Prostate gland (tissue), 2 donors: ENCODE measurements at regions not wholly inside any gene's neighbourhood (a gene's known extent, or its start where the extent isn't known, plus 50 kb on each side); places are given as distances from the start of the nearest gene placed in this dataset.

ENCODE experiments used
- DNase-seq: peaks from one replicate; pipeline ENCODE4 v3.0.0-alpha.2; 2019; ENCODE audit warnings: low spot score
- H3K27ac ChIP-seq, 2 donors: fragments of 200-600 bp; sonication (generic); 2 replicates each; pipeline ENCODE4 v1.5.1; 2017 to 2019
- H3K27me3 ChIP-seq: fragments of 200-600 bp; sonication (generic); replicated peaks from 2 replicates; pipeline ENCODE4 v1.5.1; 2019; ENCODE audit not compliant: insufficient read depth
- H3K36me3 ChIP-seq, 2 donors: fragments of 200-600 bp; sonication (generic); 1 replicate in 1 of 2; 2 replicates in 1 of 2; pipeline versions ENCODE4 v1.5.1 to v1.8.1; 2017 to 2019
- H3K4me1 ChIP-seq: fragments of 200-600 bp; sonication (generic); replicated peaks from 2 replicates; pipeline ENCODE4 v1.5.1; 2019
- H3K4me3 ChIP-seq, 2 donors: fragments of 200-600 bp; sonication (generic); 2 replicates each; pipeline ENCODE4 v1.5.1; 2017 to 2019
- H3K9me3 ChIP-seq: fragments of 200-600 bp; sonication (generic); 2 replicates; pipeline ENCODE4 v1.5.1; 2017
- POLR2A ChIP-seq: fragments of 450-650 bp; IDR thresholded peaks from one replicate; pipeline ENCODE4 v1.6.1; 2016; ENCODE audit warnings: antibody characterized with exemption, mild to moderate bottlenecking
- POLR2AphosphoS5 ChIP-seq: sonication (generic); formaldehyde crosslinking; IDR thresholded peaks from one replicate; pipeline ENCODE4 v1.6.1; 2017; ENCODE audit warnings: antibody characterized with exemption
- WGBS: methylation state at CpG from one replicate; pipeline ENCODE4 v1.1.5; 2018; 5-methylcytosine and 5-hydroxymethylcytosine counted together
- intact Hi-C: fragments of 100-400 bp; cut with DNase I; formaldehyde crosslinking; loops from one replicate; pipeline ENCODE4 v1.14.2; 2022
- TF ChIP-seq, protein P1 (sequence below), 4 experiments: fragments of 200-600 bp in 2 of 4; fragments of 450-650 bp in 2 of 4; sonication (generic) in 2 of 4; IDR thresholded peaks; 1 replicate in 3 of 4; 2 replicates in 1 of 4; pipeline ENCODE4 v1.5.1; 2016 to 2019; ENCODE audit warnings: antibody characterized with exemption in 4 of 4, mild to moderate bottlenecking in 2 of 4, moderate library complexity in 2 of 4

DNA sequence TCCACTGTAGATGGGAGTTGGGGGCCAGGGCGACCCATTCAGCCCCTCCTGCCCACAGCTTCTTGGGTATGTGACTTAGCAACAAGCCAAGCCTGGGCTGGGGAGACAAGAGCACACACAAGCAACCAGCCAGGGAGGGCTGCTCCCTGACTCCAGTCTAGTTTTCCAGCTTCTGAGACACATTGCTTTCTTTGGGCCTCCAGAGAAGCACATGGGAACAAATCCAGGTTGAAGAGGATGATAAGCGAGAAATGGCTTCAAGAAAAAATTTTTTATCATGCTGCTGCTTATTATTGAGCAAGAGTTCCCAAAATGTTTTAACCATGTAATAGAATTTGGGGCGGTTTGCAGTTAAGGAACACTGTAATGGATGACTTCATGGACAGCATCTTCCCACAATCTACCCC is 173.7 kb downstream of the SOX9 start:
- H3K4me1 ChIP-seq = no peaks in the 10 kb centered on the region
- intact Hi-C loops = no loop called here
- no peaks in the 10 kb centered on the region for H3K9me3 ChIP-seq
- no peak overlapping the region for H3K27ac ChIP-seq
- no peaks in the 10 kb centered on the region for H3K27me3 ChIP-seq
- no peak for TF ChIP-seq POLR2AphosphoS5
- TF ChIP-seq, protein P1, sequence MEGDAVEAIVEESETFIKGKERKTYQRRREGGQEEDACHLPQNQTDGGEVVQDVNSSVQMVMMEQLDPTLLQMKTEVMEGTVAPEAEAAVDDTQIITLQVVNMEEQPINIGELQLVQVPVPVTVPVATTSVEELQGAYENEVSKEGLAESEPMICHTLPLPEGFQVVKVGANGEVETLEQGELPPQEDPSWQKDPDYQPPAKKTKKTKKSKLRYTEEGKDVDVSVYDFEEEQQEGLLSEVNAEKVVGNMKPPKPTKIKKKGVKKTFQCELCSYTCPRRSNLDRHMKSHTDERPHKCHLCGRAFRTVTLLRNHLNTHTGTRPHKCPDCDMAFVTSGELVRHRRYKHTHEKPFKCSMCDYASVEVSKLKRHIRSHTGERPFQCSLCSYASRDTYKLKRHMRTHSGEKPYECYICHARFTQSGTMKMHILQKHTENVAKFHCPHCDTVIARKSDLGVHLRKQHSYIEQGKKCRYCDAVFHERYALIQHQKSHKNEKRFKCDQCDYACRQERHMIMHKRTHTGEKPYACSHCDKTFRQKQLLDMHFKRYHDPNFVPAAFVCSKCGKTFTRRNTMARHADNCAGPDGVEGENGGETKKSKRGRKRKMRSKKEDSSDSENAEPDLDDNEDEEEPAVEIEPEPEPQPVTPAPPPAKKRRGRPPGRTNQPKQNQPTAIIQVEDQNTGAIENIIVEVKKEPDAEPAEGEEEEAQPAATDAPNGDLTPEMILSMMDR (IDR thresholded peaks at IDR 0.05) = no peak
- TF ChIP-seq POLR2A = no peak
- no peak overlapping the region for H3K4me3 ChIP-seq
- no peaks in the 10 kb centered on the region for H3K36me3 ChIP-seq
- 78% methylated on average over 3 of the region's 3 CpGs for WGBS
- no peak for DNase-seq

DNA sequence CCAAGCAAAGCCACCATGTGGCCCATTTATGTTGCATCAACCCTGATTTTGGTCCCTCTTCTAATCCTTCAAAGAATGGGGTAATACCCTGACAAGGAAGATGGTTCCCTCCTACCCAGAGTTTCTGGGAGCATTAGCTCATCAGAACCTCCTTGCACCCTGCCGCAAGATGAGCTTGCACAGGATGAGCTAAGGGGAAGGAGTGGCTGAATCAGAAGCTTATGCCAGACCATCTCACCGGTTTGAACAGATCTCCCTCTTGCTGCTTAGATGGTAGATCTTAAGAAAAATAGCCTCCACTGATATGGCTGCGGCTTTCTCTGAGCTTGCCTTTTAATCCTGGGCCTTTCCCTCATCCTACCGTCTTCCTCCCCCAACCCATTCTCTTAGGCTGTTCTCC is 175.1 kb downstream of the SOX9 start:
- Histone ChIP-seq H3K4me3 (no peak overlapping the region), H3K27ac (no peak overlapping the region), H3K9me3 (no peaks in the 10 kb centered on the region), H3K36me3 (no peaks in the 10 kb centered on the region), H3K27me3 (no peaks in the 10 kb centered on the region), H3K4me1 (no peaks in the 10 kb centered on the region)
- TF ChIP-seq, protein P1 (IDR thresholded peaks at IDR 0.05) = no peak
- TF ChIP-seq POLR2A (no peak), POLR2AphosphoS5 (no peak)
- intact Hi-C loops = no loop called here
- no peak for DNase-seq
- WGBS = 92% methylated on average over 4 of the region's 4 CpGs

DNA sequence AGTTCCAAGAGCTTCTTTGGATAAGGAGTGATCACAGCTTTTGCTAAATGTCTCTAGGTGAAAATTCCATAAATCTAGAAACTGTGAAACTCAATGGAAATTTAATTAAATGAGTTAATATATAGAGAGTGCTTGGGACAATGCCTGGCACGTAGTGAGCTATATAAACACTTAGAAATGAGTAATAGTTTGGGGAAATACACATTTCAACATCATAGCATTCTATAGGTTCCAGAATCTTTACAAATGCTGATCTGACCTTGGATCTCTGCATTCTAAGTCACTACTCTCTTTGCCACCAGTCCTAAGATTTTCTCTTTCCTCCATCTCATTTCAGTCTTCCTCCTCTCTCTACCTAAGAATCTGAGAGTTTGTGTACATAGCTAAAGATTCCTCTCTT is 175.6 kb downstream of the SOX9 start:
- Histone ChIP-seq H3K4me3 (no peak overlapping the region), H3K27ac (no peak overlapping the region), H3K27me3 (no peaks in the 10 kb centered on the region), H3K9me3 (no peaks in the 10 kb centered on the region), H3K36me3 (no peaks in the 10 kb centered on the region), H3K4me1 (no peaks in the 10 kb centered on the region)
- TF ChIP-seq, protein P1 (IDR thresholded peaks at IDR 0.05) = no peak
- intact Hi-C loops = no loop called here
- DNase-seq = no peak
- WGBS = 51% methylated on average over 1 of the region's 1 CpG

DNA sequence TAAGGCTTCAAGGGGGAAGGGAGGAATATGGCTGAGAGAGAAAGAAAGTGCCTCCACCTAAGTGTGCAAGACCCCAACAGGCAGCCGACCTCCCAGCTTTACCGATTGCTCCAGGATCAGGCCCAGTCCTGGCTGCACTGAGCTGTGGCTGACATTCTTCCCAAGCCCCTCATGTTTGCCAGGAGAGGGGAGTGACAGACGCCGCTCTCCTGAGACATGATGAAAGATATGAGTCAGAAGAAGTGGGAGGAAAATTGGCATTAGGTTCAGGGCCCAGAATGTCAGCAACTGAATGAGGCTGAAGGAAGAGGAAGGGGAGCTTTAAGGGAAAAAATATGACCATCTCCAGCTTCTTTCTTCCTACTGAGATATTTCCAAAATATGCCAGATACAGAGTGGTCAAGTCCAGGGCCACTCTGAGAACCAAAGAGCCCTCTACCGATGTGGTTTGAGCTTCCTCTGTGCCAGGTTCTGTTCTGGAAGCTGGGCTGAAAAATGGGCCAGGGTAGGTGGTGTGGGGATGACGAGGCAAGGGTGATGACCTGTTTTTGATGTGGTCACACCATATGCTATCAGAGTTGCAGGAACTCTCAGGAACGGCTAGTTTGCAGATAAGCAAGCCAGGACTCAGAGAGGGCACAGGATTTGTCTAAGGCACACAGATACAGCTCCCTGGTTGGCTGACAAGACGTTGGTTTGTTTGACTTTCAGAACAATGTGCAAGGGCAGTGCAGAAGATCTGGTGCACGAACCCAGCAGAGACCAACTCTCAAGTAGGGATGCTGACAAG is 176.7 kb downstream of the SOX9 start:
- DNase-seq = no peak
- Histone ChIP-seq H3K27ac (no peak overlapping the region), H3K4me1 (no peaks in the 10 kb centered on the region), H3K4me3 (no peak overlapping the region), H3K27me3 (no peaks in the 10 kb centered on the region), H3K9me3 (no peaks in the 10 kb centered on the region), H3K36me3 (no peaks in the 10 kb centered on the region)
- 79% methylated on average over 9 of the region's 9 CpGs for WGBS
- intact Hi-C loops = no loop called here
- TF ChIP-seq POLR2AphosphoS5 (no peak), POLR2A (no peak)
- TF ChIP-seq, protein P1 (IDR thresholded peaks at IDR 0.05) = no peak

DNA sequence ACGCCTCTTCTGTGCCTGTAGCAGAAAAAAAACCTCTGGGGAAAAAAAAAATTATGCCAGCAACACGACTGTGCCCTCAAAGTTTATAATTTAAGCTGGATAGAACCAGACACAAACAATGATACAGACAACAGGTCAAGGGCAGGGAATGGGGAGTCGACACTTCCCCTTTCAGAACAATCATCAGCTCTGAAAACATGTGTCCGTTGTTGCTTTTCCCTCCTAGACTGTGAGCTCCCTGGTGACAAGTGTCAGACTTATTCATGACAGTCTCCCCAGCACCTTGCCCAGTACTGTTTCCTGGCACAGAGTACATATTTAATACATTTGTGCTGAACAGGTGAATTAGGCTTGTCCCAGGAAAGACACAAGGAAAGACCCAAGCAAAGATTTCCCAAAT is 178.3 kb downstream of the SOX9 start:
- WGBS = 79% methylated on average over 4 of the region's 4 CpGs
- no peaks in the 10 kb centered on the region for H3K27me3 ChIP-seq
- no peaks in the 10 kb centered on the region for H3K36me3 ChIP-seq
- no peak overlapping the region for H3K4me3 ChIP-seq
- no peaks in the 10 kb centered on the region for H3K4me1 ChIP-seq
- no peaks in the 10 kb centered on the region for H3K9me3 ChIP-seq
- intact Hi-C loops = no loop called here
- no peak overlapping the region for H3K27ac ChIP-seq
- no peak for DNase-seq
- TF ChIP-seq, protein P1 (IDR thresholded peaks at IDR 0.05) = no peak
- TF ChIP-seq POLR2AphosphoS5 (no peak), POLR2A (no peak)
